ENCODE measurements at regions not wholly inside any gene's neighbourhood (a gene's known extent, or its start where the extent isn't known, plus 50 kb on each side); places are given as distances from the start of the nearest gene placed in this dataset.

GRCh38 chr6:100968949-100969348 lies 87.8 kb upstream of the ASCC3 start:
- ChIA-PET CTCF (no interaction called here), POLR2A (no interaction called here), RAD21 (ENCODE audit: low non-redundant PET in 1 of 2, low total read pairs in 2 of 2, uncharacterized antibody in 2 of 2, unreplicated experiment in 2 of 2) (no interaction called here)
- Histone ChIP-seq H3K9me3 (ENCODE audit: control insufficient read depth in 1 of 2, insufficient read depth in 1 of 2, low read depth in 1 of 2, low read length in 2 of 2) (no peaks in the 10 kb centered on the region), H3K36me3 (ENCODE audit: control insufficient read depth in 1 of 2, insufficient read depth in 2 of 2, low read length in 2 of 2) (no peaks in the 10 kb centered on the region), H3K27me3 (ENCODE audit: insufficient read depth, low read length) (no peaks in the 10 kb centered on the region), H3K79me2 (ENCODE audit: insufficient read depth, low read length) (no peaks in the 10 kb centered on the region), H3K27ac (ENCODE audit: low read depth, low read length) (no peak overlapping the region), H3K4me2 (ENCODE audit: low read length) (no peak overlapping the region), H3K4me3 (replicated peaks in 1 of 2; ENCODE audit: low read depth in 1 of 2, low read length in 2 of 2) (no peak overlapping the region), H2AFZ (ENCODE audit: low read depth, low read length, poor library complexity, severe bottlenecking) (no peak overlapping the region), H3K4me1 (ENCODE audit: control insufficient read depth in 1 of 2, insufficient read depth in 2 of 2, low read length in 2 of 2) (no peaks in the 10 kb centered on the region), H3K9ac (ENCODE audit: low read length) (no peak overlapping the region), H3K9me2 (ENCODE audit: insufficient read depth) (0 out of 2 replicates have a peak, but pooled peaks cover 3% of the 10 kb centered on the region), H4K20me1 (ENCODE audit: insufficient read depth) (no peaks in the 10 kb centered on the region)
- no peak for DNase-seq (ENCODE audit: low read depth, low spot score)
- no peak for ATAC-seq
- intact Hi-C loops (cut with micrococcal nuclease), result no loop called here
- BruUV-seq (replicated peaks), result no TSS peak
- TF ChIP-seq SP1 (IDR thresholded peaks at IDR 0.05; ENCODE audit: low read depth) (no peak), CTCF (IDR thresholded peaks at IDR 0.05 in 2 of 3, conservative IDR thresholded peaks at IDR 0.05 in 1 of 3; ENCODE audit: borderline replicate concordance in 1 of 3, insufficient read depth in 1 of 3, low read depth in 2 of 3, low read length in 2 of 3) (no peak)

GRCh38 chr6:100979267-100979666 lies 98.1 kb upstream of the ASCC3 start:
- no peak overlapping the region for H3K9ac ChIP-seq (ENCODE audit: low read length)
- no peak overlapping the region for H2AFZ ChIP-seq (ENCODE audit: low read depth, low read length, poor library complexity, severe bottlenecking)
- H3K4me1 ChIP-seq (ENCODE audit: control insufficient read depth in 1 of 2, insufficient read depth in 2 of 2, low read length in 2 of 2), result no peaks in the 10 kb centered on the region
- no peaks in the 10 kb centered on the region for H4K20me1 ChIP-seq (ENCODE audit: insufficient read depth)
- H3K27me3 ChIP-seq (ENCODE audit: insufficient read depth, low read length), result no peaks in the 10 kb centered on the region
- no peak overlapping the region for H3K4me3 ChIP-seq (replicated peaks in 1 of 2; ENCODE audit: low read depth in 1 of 2, low read length in 2 of 2)
- H3K4me2 ChIP-seq (ENCODE audit: low read length), result no peak overlapping the region
- H3K9me2 ChIP-seq (ENCODE audit: insufficient read depth), result no peaks in the 10 kb centered on the region
- TF ChIP-seq ZFX (IDR thresholded peaks at IDR 0.05) (no peak), ZNF274 (IDR thresholded peaks at IDR 0.05; ENCODE audit: low read depth, low read length) (no peak), SP1 (IDR thresholded peaks at IDR 0.05; ENCODE audit: low read depth) (no peak), TCF7L2 (IDR thresholded peaks at IDR 0.05; ENCODE audit: borderline replicate concordance, extremely low read depth, insufficient read depth, insufficient read length) (no peak), RAD21 (IDR thresholded peaks at IDR 0.05; ENCODE audit: low read depth) (no peak)
- ATAC-seq (no peak), DNase-seq (ENCODE audit: low read depth, low spot score) (no peak)
- ChIA-PET POLR2A (no interaction called here), CTCF (no interaction called here), RAD21 (ENCODE audit: low non-redundant PET in 1 of 2, low total read pairs in 2 of 2, uncharacterized antibody in 2 of 2, unreplicated experiment in 2 of 2) (no interaction called here)
- intact Hi-C loops (cut with micrococcal nuclease), result no loop called here
- no peaks in the 10 kb centered on the region for H3K36me3 ChIP-seq (ENCODE audit: control insufficient read depth in 1 of 2, insufficient read depth in 2 of 2, low read length in 2 of 2)
- H3K79me2 ChIP-seq (ENCODE audit: insufficient read depth, low read length), result no peaks in the 10 kb centered on the region
- H3K27ac ChIP-seq (ENCODE audit: low read depth, low read length), result no peak overlapping the region
- H3K9me3 ChIP-seq (ENCODE audit: control insufficient read depth in 1 of 2, insufficient read depth in 1 of 2, low read depth in 1 of 2, low read length in 2 of 2), result no peaks in the 10 kb centered on the region
- no TSS peak for BruUV-seq (replicated peaks)

Data from HCT116 (cell line).